GM12891 (cell line): ENCODE measurements at regions not wholly inside any gene's neighbourhood (a gene's known extent, or its start where the extent isn't known, plus 50 kb on each side); places are given as distances from the start of the nearest gene placed in this dataset.

Experiments
- POLR2AphosphoS5 ChIP-seq: IDR thresholded peaks from 2 replicates; pipeline ENCODE4 v1.6.1; 2011; ENCODE audit warnings: low read depth, low read length, control low read depth
- TAF1 ChIP-seq: IDR thresholded peaks from 2 replicates; pipeline ENCODE4 v1.6.1; 2011; ENCODE audit warnings: low read depth, low read length, control low read depth

DNA sequence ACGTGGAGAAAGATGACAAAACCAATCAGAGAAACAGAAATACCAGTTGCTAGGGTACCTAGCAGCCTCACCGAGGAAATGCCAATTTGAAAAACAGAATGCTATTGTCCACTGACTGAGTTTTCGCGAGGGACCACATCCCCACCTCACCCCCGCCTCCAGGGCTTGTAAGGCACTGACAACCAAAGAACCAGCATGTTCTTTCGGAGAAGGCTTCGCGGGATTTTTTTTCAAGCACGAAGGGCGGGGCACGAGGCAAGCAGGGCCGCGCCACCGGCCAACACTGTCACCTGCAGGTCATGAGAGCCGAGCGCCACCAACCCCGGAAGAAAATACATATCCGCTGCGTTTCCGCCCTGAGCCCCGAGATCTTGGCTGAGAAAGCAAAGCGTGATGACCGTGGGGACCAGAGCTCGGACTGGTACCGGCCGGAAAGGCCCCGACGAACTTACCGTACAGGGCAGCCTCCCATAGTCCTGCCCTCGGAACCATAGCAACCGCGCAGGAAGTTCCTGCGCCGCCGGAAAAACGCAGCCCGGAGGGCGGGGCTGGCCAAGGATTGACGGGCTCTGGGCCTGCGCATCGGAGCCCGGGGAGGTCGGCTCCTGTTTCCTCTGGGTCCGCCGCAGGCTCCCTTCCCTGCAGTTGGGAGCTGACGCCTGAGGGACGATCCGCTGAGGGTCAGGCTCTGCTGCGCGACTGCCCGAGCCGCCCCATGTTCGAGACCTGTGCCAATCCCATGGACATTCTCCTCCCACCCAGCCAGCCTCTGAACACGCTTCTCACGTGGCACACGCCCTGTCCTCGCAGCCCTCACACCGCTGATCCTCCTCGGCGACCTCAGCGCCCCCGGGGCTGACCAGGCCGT lies 59.2 kb upstream of the PAGE5 start:
- TF ChIP-seq POLR2AphosphoS5 = peak; percentile 74
- TF ChIP-seq TAF1 = peak; percentile 25; the same call in 1 of the 2 replicates
